RCC 7860 (cell line): ENCODE measurements at regions not wholly inside any gene's neighbourhood (a gene's known extent, or its start where the extent isn't known, plus 50 kb on each side); places are given as distances from the start of the nearest gene placed in this dataset.

Experiments
- DNase-seq: peaks from one replicate; pipeline ENCODE4 v3.0.0-alpha.2; 2015; ENCODE audit warnings: low spot score
- FAIRE-seq: peaks from 2 replicates; lab custom pipeline; 2012; peaks lifted over from hg19 to GRCh38; lab: Jason Lieb, UNC

- no peak for FAIRE-seq
Observed at GRCh38 chr10:52858722-52859121, 86.1 kb upstream of the MBL2 start.

DNA sequence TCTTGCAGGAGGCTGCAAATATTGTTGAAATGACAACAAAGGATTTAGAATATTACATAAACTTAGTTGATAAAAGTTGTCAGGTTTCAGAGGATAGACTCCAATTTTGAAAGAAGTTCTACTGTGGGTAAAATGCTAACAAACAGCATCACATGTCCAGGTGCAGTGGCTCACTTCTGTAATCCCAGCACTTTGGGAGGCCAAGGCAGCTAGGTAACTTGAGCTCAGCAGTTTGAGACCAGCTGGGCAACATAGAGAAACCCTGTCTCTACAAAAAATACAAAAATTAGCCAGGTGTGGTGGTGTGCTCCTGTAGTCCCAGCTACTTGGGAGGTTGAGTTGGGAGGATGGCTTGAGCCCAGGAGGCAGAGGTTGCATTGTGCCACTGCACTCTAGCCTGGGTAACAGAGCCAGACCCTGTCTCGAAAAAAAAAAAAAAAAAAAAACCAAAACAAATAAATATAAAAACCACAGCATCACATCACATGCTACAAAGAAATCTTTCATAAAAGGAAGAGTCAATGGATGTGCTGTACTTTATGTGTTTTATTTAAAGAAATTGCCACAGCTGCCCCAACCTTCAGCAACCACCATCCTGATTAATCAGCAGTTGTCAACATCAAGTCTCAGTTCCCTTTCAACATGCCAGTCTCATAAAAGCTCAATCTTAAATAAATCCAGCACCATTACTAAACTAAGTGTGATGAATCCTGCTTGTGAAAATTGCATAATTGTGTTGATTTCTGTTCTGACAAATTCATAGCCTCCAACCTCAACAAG, 83.2 kb upstream of the MBL2 start:
- no peak for FAIRE-seq
- no peak for DNase-seq

More at GRCh38 chr10:52858722-52859121, 86.1 kb upstream of the MBL2 start:
- DNase-seq = no peak

DNA sequence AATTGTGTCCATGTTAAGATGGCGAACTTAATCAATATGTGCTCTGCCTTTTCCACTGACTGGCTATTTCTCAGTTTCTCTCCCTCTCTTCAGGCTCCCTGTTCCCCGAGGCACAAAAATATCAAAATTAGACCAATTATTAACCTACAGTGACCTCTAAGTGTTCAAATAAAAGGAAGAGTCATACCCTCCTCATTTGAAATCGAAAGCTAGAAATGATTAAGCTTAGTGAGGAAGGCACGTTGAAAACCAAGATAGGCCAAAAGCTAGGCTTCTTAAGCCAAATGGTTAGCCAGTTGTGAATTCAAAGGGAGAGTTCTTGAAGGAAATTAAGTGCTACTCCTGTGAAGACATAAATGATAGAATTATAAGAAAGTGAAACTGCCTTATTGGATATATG, 81.1 kb upstream of the MBL2 start:
- FAIRE-seq (peak; percentile 18), DNase-seq (no peak)

GRCh38 chr10:52836816-52837215, 64.2 kb upstream of the MBL2 start:
- FAIRE-seq = no peak

More at GRCh38 chr10:52836816-52837215, 64.2 kb upstream of the MBL2 start:
- DNase-seq = no peak
